ENCODE measurements at regions not wholly inside any gene's neighbourhood (a gene's known extent, or its start where the extent isn't known, plus 50 kb on each side); places are given as distances from the start of the nearest gene placed in this dataset.

GRCh38 chr4:3352941-3353594, 60.2 kb downstream of the RGS12 start:
- H3K4me3 ChIP-seq = no peak overlapping the region
- H3K27ac ChIP-seq (replicated peaks in 1 of 4) = no peak overlapping the region
- intact Hi-C loops (cut with DNase I) = no loop called here
- no peaks in the 10 kb centered on the region for H3K9me3 ChIP-seq
- H3K4me1 ChIP-seq = peaks cover 0 to 5% (median 0%) of the 10 kb centered on the region in 4 donors
- no peaks in the 10 kb centered on the region for H3K36me3 ChIP-seq
- no peaks in the 10 kb centered on the region for H3K27me3 ChIP-seq
- TF ChIP-seq POLR2AphosphoS5 (IDR thresholded peaks at IDR 0.05) (no peak), POLR2A (IDR thresholded peaks at IDR 0.05; ENCODE audit: low read depth) (no peak), CTCF (IDR thresholded peaks at IDR 0.05) (no peak), EP300 (IDR thresholded peaks at IDR 0.05) (no peak)
- peak; percentile 75 for DNase-seq (ENCODE audit: extremely low spot score)
- WGBS = 95% methylated on average over 14 of the region's 14 CpGs

GRCh38 chr4:3353752-3354454, 61.1 kb downstream of the RGS12 start:
- intact Hi-C loops (cut with DNase I) = no loop called here
- DNase-seq (ENCODE audit: extremely low spot score) = peak; percentile 70
- no peaks in the 10 kb centered on the region for H3K36me3 ChIP-seq
- H3K4me1 ChIP-seq = no peaks in the 10 kb centered on the region
- H3K4me3 ChIP-seq = no peak overlapping the region
- 92% methylated on average over 4 of the region's 4 CpGs for WGBS
- H3K9me3 ChIP-seq = no peaks in the 10 kb centered on the region
- H3K27ac ChIP-seq (replicated peaks in 1 of 4) = no peak overlapping the region
- TF ChIP-seq CTCF (IDR thresholded peaks at IDR 0.05) (no peak), POLR2A (IDR thresholded peaks at IDR 0.05; ENCODE audit: low read depth) (no peak), POLR2AphosphoS5 (IDR thresholded peaks at IDR 0.05) (no peak), EP300 (IDR thresholded peaks at IDR 0.05) (no peak)
- no peaks in the 10 kb centered on the region for H3K27me3 ChIP-seq

- Histone ChIP-seq H3K9me3 (no peaks in the 10 kb centered on the region), H3K4me3 (no peak overlapping the region), H3K4me1 (no peaks in the 10 kb centered on the region), H3K27ac (replicated peaks in 1 of 4) (no peak overlapping the region), H3K27me3 (no peaks in the 10 kb centered on the region), H3K36me3 (no peaks in the 10 kb centered on the region)
- TF ChIP-seq CTCF (IDR thresholded peaks at IDR 0.05) (no peak), POLR2A (IDR thresholded peaks at IDR 0.05; ENCODE audit: low read depth) (no peak), EP300 (IDR thresholded peaks at IDR 0.05) (no peak), POLR2AphosphoS5 (IDR thresholded peaks at IDR 0.05) (no peak)
- WGBS = 83% methylated on average over 4 of the region's 4 CpGs
- intact Hi-C loops (cut with DNase I) = no loop called here
- DNase-seq (ENCODE audit: extremely low spot score) = peak; percentile 53
Observed at GRCh38 chr4:3354455-3354811, 61.6 kb downstream of the RGS12 start.

- Histone ChIP-seq H3K27me3 (no peaks in the 10 kb centered on the region), H3K36me3 (no peaks in the 10 kb centered on the region), H3K4me3 (no peak overlapping the region), H3K27ac (replicated peaks in 1 of 4) (no peak overlapping the region), H3K9me3 (no peaks in the 10 kb centered on the region), H3K4me1 (no peaks in the 10 kb centered on the region)
- DNase-seq (ENCODE audit: extremely low spot score) = no peak
- TF ChIP-seq CTCF (IDR thresholded peaks at IDR 0.05) (no peak), POLR2A (IDR thresholded peaks at IDR 0.05; ENCODE audit: low read depth) (no peak), EP300 (IDR thresholded peaks at IDR 0.05) (no peak), POLR2AphosphoS5 (IDR thresholded peaks at IDR 0.05) (no peak)
- WGBS = 87% methylated on average over 8 of the region's 8 CpGs
- intact Hi-C loops (cut with DNase I) = no loop called here
Observed at GRCh38 chr4:3355266-3355748, 62.5 kb downstream of the RGS12 start.
